ENCODE measurements at regions not wholly inside any gene's neighbourhood (a gene's known extent, or its start where the extent isn't known, plus 50 kb on each side); places are given as distances from the start of the nearest gene placed in this dataset.

- no peak overlapping the region for H3K9ac ChIP-seq (ENCODE audit: insufficient read depth in 1 of 2, low read depth in 2 of 2, low read length in 2 of 2)
- H3K79me2 ChIP-seq (ENCODE audit: control insufficient read depth, insufficient read depth, low read length): no peaks in the 10 kb centered on the region
- no peak overlapping the region for H3K4me3 ChIP-seq
- H3K4me2 ChIP-seq (ENCODE audit: insufficient read depth, low read length): no peak overlapping the region
- in situ Hi-C loops (cut with MboI): no loop called here
- H3K9me1 ChIP-seq (ENCODE audit: control insufficient read depth, insufficient read depth, low read length): no peaks in the 10 kb centered on the region
- no peaks in the 10 kb centered on the region for H4K20me1 ChIP-seq (replicated peaks; ENCODE audit: control insufficient read depth, insufficient read depth, low read length)
- H3K4me1 ChIP-seq (replicated peaks in 1 of 2; ENCODE audit: control insufficient read depth in 2 of 2, insufficient read depth in 2 of 2, low read length in 2 of 2): peaks cover 0 to 15% of the 10 kb centered on the region in 2 experiments; a peak in 2 of 5 replicates
- H3K36me3 ChIP-seq (ENCODE audit: control insufficient read depth, insufficient read depth, low read length): no peaks in the 10 kb centered on the region
- peaks cover 0 to 11% of the 10 kb centered on the region in 2 experiments; a peak in 2 of 5 replicates for H3K27me3 ChIP-seq (ENCODE audit: control insufficient read depth in 2 of 2, insufficient read depth in 2 of 2, low read length in 2 of 2)
- WGBS (ENCODE audit: insufficient coverage, low coverage, missing lambda C conversion rate): 8% methylated on average over 35 of the region's 55 CpGs
- CTCF ChIA-PET (ENCODE audit: low intra/inter-chr PET ratio): no interaction called here
- ATAC-seq (no peak; the same call in 2 of the 3 replicates), FAIRE-seq (no peak), DNase-seq (ENCODE audit: extremely low read depth in 1 of 4, low spot score in 3 of 4) (no peak)
- no peak overlapping the region for H2AFZ ChIP-seq (ENCODE audit: low read depth, low read length)
- H3K9me3 ChIP-seq (replicated peaks; ENCODE audit: control insufficient read depth, insufficient read depth, low read depth, low read length): no peaks in the 10 kb centered on the region; the same call in 1 of the 2 replicates
- intact Hi-C loops (cut with micrococcal nuclease): no loop called here
- no TSS peak for BruUV-seq (replicated peaks)
- no peak overlapping the region for H3K27ac ChIP-seq (ENCODE audit: extremely low read depth, low read depth, low read length)
- POLR2A ChIA-PET: no interaction called here
- TF ChIP-seq TFE3 (CRISPR knock-in tag; IDR thresholded peaks at IDR 0.05): no peak
- TF ChIP-seq ZFX (CRISPR knock-in tag; IDR thresholded peaks at IDR 0.05): no peak
- TF ChIP-seq FOXJ3 (CRISPR knock-in tag; IDR thresholded peaks at IDR 0.05): no peak
- no peak for TF ChIP-seq ZNF274 (IDR thresholded peaks at IDR 0.05; ENCODE audit: borderline replicate concordance, low read depth, low read length)
- TF ChIP-seq ZKSCAN1 (IDR thresholded peaks at IDR 0.05; ENCODE audit: low read depth, low read length): no peak
- no peak for TF ChIP-seq SMAD4 (CRISPR knock-in tag; conservative IDR thresholded peaks at IDR 0.05)
- TF ChIP-seq BCL6 (CRISPR knock-in tag; IDR thresholded peaks at IDR 0.05): no peak
- no peak for TF ChIP-seq CTBP1 (IDR thresholded peaks at IDR 0.05; ENCODE audit: borderline replicate concordance)
- no peak for TF ChIP-seq ZNF174 (CRISPR knock-in tag; IDR thresholded peaks at IDR 0.05)
- TF ChIP-seq MYC (IDR thresholded peaks at IDR 0.05; ENCODE audit: low read depth, low read length): no peak
- TF ChIP-seq MYC (CRISPR knock-in tag; IDR thresholded peaks at IDR 0.05; ENCODE audit: borderline replicate concordance, low read depth): no peak
- no peak for TF ChIP-seq KAT7 (CRISPR knock-in tag; IDR thresholded peaks at IDR 0.05; ENCODE audit: borderline replicate concordance)
- TF ChIP-seq ZNF780A (CRISPR knock-in tag; IDR thresholded peaks at IDR 0.05): no peak
- no peak for TF ChIP-seq ZNF124 (CRISPR knock-in tag; IDR thresholded peaks at IDR 0.05)
- no peak for TF ChIP-seq MAX (CRISPR knock-in tag; IDR thresholded peaks at IDR 0.05)
- TF ChIP-seq PBX2 (CRISPR knock-in tag; IDR thresholded peaks at IDR 0.05; ENCODE audit: low read depth): no peak
- TF ChIP-seq PBX2 (tag; conservative IDR thresholded peaks at IDR 0.05; ENCODE audit: low read depth): no peak
- no peak for TF ChIP-seq CREB3L1 (IDR thresholded peaks at IDR 0.05; ENCODE audit: borderline replicate concordance, low read depth)
Measured at GRCh38 chr4:1471443-1472147, 65.4 kb upstream of the NKX1-1 start.

All from K562 (cell line).